ENCODE measurements at regions not wholly inside any gene's neighbourhood (a gene's known extent, or its start where the extent isn't known, plus 50 kb on each side); places are given as distances from the start of the nearest gene placed in this dataset.

DNA sequence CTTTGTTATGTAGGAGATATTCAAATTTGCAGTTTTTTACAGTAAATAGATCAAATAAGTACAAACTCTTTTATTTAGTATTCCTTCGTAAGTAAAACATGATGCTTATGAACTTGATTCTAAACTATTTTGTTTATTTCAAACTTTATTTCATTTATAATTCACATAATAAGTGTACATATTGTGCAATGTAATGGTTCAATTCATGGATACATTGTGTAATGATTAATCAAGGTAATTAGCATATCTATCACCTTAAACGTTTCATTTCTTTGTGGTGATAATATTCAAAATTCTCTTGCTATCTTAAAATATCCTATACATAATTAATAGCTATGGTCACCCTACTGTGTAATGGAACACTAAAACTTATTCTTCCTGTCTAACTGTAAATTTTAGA is 525.9 kb upstream of the ZNF804A start:
- BruUV-seq (replicated peaks) = no TSS peak
- Histone ChIP-seq H3K27ac (ENCODE audit: low read depth, low read length) (no peak overlapping the region), H3K36me3 (ENCODE audit: control insufficient read depth in 1 of 2, insufficient read depth in 2 of 2, low read length in 2 of 2) (no peaks in the 10 kb centered on the region), H3K9me3 (ENCODE audit: control insufficient read depth in 1 of 2, insufficient read depth in 1 of 2, low read depth in 1 of 2, low read length in 2 of 2) (no peaks in the 10 kb centered on the region), H3K27me3 (ENCODE audit: insufficient read depth, low read length) (no peaks in the 10 kb centered on the region), H3K9me2 (ENCODE audit: insufficient read depth) (peaks cover 4% of the 10 kb centered on the region; the same call in 1 of the 2 replicates), H3K4me2 (ENCODE audit: low read length) (no peak overlapping the region), H3K79me2 (ENCODE audit: insufficient read depth, low read length) (no peaks in the 10 kb centered on the region), H3K9ac (ENCODE audit: low read length) (no peak overlapping the region), H3K4me3 (replicated peaks in 1 of 2; ENCODE audit: low read depth in 1 of 2, low read length in 2 of 2) (no peak overlapping the region), H3K4me1 (ENCODE audit: control insufficient read depth in 1 of 2, insufficient read depth in 2 of 2, low read length in 2 of 2) (no peaks in the 10 kb centered on the region), H2AFZ (ENCODE audit: low read depth, low read length, poor library complexity, severe bottlenecking) (no peak overlapping the region), H4K20me1 (ENCODE audit: insufficient read depth) (no peaks in the 10 kb centered on the region)
- ChIA-PET POLR2A (no interaction called here), CTCF (no interaction called here), RAD21 (ENCODE audit: low non-redundant PET in 1 of 2, low total read pairs in 2 of 2, uncharacterized antibody in 2 of 2, unreplicated experiment in 2 of 2) (no interaction called here)
- DNase-seq (ENCODE audit: low read depth, low spot score) = no peak
- no peak for ATAC-seq
- intact Hi-C loops (cut with micrococcal nuclease) = no loop called here
- TF ChIP-seq CTCF (IDR thresholded peaks at IDR 0.05 in 2 of 3, conservative IDR thresholded peaks at IDR 0.05 in 1 of 3; ENCODE audit: borderline replicate concordance in 1 of 3, insufficient read depth in 1 of 3, low read depth in 2 of 3, low read length in 2 of 3) (no peak), ZFX (IDR thresholded peaks at IDR 0.05) (no peak), SIN3A (IDR thresholded peaks at IDR 0.05; ENCODE audit: low read depth) (no peak), ATF3 (IDR thresholded peaks at IDR 0.05) (no peak), REST (IDR thresholded peaks at IDR 0.05; ENCODE audit: low read depth) (no peak), EZH2phosphoT487 (IDR thresholded peaks at IDR 0.05; ENCODE audit: borderline replicate concordance) (no peak), POLR2AphosphoS5 (IDR thresholded peaks at IDR 0.05; ENCODE audit: low read depth, low read length) (no peak), SP1 (IDR thresholded peaks at IDR 0.05; ENCODE audit: low read depth) (no peak)
